GM12873 (cell line): ENCODE measurements at regions not wholly inside any gene's neighbourhood (a gene's known extent, or its start where the extent isn't known, plus 50 kb on each side); places are given as distances from the start of the nearest gene placed in this dataset.

ENCODE experiments used
- TF ChIP-seq, protein P1 (sequence below): IDR thresholded peaks from 2 replicates; pipeline ENCODE4 v1.5.1; 2012; ENCODE audit warnings: low read depth, mild to moderate bottlenecking, moderate library complexity, low read length, control low read depth; ENCODE audit not compliant: insufficient read depth; ENCODE audit errors: missing control alignments

DNA sequence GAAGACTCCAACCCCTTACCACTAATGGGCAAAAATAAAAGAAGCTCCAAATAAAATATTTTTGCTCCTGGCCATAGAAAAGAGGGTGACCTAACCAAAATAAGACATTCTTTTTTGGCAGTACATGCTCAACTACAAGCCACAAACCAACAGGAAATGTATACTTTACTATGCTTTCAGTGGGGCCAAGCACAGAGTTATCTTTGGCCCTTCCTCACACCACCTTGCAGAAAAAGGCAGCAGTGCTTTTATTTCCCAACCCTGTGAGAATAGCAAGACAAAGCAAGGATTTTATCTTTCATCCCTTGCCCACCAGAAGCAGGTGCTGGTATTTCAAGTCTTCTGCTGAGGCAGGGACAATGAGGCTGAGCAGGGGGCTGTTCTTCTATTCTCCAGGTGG is 1493.1 kb downstream of the CDH11 start:
- TF ChIP-seq, protein P1, sequence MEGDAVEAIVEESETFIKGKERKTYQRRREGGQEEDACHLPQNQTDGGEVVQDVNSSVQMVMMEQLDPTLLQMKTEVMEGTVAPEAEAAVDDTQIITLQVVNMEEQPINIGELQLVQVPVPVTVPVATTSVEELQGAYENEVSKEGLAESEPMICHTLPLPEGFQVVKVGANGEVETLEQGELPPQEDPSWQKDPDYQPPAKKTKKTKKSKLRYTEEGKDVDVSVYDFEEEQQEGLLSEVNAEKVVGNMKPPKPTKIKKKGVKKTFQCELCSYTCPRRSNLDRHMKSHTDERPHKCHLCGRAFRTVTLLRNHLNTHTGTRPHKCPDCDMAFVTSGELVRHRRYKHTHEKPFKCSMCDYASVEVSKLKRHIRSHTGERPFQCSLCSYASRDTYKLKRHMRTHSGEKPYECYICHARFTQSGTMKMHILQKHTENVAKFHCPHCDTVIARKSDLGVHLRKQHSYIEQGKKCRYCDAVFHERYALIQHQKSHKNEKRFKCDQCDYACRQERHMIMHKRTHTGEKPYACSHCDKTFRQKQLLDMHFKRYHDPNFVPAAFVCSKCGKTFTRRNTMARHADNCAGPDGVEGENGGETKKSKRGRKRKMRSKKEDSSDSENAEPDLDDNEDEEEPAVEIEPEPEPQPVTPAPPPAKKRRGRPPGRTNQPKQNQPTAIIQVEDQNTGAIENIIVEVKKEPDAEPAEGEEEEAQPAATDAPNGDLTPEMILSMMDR, result no peak

DNA sequence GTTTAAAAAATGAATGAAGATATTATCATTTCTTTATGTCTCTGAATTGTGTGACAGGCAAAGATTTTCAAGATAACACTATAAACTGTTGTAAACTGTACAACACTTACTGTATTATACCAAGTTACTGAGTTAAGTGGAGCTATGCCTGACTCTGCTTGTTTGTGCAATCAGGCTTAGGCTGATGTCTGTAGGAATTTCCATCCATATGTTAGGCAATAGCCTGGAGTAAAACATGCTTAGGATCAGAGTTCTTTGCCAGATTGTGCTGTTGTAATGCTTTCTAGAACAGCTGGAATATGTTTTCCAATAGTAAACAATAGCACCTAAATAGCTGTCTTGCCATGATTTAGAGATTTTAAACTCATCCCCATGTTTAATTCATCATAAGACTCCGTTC is 1496.7 kb downstream of the CDH11 start:
- TF ChIP-seq, protein P1, result no peak

DNA sequence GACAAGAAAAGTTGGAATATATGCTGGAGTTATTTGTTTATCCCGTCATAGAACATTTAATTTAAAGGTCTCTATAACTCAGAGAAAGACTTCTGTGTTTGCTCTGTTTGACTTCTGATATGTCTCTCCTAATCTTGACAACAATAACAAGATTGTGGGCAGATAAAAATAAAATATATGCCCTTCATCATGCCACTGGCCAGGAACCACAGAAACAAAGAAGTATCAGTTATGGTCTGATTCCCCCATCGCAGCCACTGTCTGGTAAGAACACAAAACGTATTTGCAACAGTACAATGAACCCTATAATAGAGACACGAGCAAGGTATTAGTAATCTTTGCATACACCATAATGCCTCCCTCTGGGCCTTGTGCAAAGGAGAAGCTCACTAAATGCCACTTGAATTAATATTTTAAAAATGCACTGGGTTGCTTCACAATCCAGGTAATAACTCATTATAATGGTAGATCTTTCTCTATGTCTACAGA is 1498.3 kb downstream of the CDH11 start:
- TF ChIP-seq, protein P1, result no peak

DNA sequence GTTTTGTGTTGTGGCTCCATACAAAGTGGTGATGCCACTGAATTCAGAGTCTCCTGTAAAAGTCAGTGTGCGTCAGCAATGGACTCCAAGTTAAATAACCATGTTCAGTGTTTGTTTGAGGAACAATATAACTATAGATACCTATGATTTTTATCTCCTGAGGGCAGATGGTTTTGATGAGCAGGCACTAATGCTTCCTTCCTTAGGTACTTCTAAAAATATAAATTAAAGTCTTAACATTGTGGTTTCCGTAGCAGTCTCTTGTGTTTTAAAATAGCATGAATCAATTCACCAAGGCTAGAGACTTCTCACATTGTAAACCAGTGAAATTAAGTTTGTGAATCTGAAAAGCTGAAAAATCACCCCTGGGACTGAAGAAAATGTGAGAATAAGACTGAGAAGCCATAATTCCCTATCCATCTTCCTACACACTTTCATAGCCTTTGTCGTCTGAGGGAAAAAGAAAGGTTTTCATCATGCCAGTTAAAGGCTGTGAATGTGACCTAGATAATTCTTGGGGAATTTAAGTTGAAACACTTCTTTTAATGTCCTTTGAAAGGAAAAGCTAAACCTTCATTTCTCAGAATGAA is 1502.9 kb downstream of the CDH11 start:
- TF ChIP-seq, protein P1, result no peak

DNA sequence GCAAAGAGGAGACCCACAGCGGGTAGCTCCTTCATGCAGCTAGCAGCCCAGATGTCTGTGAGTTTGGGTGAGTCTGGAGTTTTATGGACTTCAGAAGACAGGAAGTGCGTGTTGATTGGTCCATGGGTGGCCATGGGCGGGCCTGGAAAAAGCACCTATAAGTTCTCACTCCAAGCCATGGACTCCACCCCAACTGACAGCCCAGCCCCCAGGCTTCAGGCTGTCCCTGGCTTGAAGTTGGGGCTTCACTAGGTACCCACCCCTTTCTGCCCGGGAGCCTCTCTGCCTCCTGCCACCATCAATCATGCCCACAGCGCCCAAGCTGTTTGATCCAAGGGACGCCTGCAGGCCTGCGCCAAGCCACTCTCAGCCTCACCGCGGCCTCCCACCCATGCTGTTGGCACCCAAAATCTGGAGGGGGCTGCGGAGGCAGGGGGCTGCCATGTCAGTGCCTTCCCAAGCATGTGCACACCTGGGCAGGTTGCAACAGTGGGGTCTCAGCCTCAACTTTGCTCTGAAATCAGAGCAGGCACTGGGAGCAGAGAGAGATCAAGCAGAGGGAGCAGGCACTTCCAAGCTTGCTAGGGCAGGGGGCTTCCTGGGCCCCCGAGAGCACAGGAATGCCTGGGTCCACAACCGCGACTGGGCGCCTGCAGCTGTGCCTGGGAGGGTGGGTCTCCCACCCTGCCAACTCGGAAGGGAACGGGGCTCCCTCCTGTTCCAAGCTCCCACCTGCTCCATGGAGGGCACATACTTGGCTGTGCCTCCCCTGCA is 1503.7 kb downstream of the CDH11 start:
- TF ChIP-seq, protein P1, result no peak

DNA sequence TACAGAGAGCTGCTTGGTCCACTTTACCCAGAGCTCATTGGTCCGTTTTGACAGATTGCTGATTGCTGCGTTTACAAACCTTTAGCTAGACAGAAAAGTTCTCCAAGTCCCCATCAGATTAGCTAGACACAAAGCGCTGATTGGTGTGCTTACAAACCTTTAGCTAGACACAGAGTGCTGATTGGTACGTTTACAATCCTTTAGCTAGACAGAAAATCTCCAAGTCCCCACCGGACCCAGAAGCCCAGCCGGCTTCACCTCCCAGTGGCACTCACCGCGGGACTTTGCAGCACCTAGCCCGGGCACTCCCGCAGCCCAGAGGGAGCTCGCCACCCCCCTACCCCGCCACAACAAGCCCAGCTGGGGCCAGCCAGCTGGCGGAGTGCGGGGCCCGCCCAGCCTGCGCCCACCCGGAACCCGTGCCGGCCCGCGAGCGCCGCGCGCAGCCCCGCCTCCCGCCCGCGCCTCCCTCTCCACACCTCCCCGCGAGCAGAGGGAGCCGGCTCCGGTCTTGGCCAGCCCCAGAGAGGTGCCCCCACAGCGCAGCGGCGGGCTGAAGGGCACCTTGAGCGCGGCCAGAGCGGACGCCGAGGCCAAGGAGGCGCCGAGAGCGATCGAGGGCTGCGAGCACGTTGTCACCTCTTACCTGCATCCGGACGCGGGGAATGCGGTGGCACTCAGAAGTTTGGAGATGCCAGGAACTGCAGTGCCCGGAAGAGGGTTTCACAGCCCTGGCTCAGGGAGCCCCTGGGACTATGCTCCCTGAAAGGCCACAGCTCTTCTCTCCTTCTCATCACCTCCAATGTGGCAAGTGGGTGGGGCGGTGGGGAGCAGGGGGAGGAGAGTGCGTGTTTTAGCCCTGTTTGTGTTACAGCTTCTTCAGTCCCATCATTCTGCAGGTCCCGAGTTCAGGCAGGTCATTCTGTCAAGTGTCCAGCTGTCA is 1504.5 kb downstream of the CDH11 start:
- TF ChIP-seq, protein P1, result no peak

DNA sequence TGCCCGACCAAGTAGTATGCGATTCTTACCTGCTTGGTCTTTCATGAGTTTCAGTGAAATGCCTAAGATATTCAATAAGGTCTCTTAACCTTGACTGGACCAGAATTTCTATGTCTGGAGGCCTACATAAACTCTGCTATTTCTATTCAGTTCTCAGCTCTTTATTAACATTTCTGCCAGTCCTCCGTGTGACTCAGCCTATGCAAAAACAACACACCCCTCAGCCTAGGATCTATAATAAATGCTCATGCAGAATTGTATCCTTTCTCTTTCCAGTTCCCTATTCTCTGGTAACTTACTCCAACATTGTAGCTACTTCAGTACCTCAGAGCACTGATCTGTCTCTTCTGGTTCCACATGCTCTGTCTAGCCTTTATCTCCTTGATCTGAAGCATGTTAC is 1507.4 kb downstream of the CDH11 start:
- TF ChIP-seq, protein P1, result no peak
